HPDE6-E6E7 (cell line): ENCODE measurements at regions not wholly inside any gene's neighbourhood (a gene's known extent, or its start where the extent isn't known, plus 50 kb on each side); places are given as distances from the start of the nearest gene placed in this dataset.
A peak's percentile ranks its signal among the peaks of the same experiment; 100 is the strongest.

ENCODE experiments used
- DNase-seq: peaks from one replicate; pipeline ENCODE4 v3.0.0; 2011; ENCODE audit warnings: missing footprints; ENCODE audit errors: extremely low spot score

- no peak for DNase-seq
Observed at GRCh38 chr2:118290411-118291250, 202.4 kb downstream of the INSIG2 start.

- DNase-seq, result no peak
Observed at GRCh38 chr2:118279005-118279404, 190.7 kb downstream of the INSIG2 start.

DNA sequence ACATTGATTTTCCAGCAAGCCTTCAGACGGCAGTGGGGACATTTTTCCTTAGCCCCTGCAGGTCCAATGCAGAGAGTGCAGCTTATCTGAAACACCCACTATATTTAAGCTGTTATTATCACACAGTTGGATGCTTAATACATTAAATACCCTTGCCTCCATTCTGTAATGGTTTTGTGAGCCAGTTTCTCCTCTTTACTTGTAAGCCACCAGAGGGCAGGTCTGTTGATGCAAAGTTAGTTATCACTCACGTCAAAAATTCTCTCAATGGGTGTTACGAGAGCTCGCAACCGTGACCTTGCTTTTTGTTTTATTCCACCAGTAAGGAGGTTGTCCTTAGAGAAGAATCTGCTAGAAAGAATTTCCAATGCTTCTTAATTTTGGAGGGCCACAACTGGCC is 189.8 kb downstream of the INSIG2 start:
- no peak for DNase-seq

DNA sequence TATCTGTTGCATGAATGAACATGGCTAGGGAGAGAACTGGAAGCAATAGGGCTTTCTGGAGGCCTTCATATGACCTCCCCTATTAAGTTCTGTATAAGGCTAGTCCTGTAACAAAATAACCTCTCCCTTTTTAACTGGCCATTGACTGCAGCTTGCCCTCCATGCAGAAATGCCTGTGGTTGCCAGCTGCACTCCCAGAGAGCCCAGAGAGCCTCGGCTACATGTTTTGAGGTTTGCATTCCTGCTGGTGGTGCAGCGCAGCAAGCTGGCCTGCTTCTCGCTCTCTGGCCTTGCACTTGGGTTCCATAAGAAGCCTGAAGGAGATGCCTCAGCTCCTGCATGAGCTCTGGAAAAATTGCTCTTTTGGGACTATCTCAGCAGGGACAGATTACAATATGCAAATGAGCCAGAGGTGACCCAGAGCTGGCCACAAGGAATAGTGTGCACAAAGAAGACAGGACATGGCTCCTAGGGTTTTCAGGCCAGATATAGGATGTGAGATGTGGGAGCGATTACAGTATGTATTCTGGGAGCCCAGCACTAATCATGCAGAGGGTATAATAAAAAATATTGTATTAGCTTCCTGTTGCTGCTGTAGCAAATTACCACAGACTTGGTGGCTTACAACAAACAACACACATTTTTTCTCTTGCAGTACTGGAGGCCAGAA is 186.7 kb downstream of the INSIG2 start:
- DNase-seq, result no peak

DNA sequence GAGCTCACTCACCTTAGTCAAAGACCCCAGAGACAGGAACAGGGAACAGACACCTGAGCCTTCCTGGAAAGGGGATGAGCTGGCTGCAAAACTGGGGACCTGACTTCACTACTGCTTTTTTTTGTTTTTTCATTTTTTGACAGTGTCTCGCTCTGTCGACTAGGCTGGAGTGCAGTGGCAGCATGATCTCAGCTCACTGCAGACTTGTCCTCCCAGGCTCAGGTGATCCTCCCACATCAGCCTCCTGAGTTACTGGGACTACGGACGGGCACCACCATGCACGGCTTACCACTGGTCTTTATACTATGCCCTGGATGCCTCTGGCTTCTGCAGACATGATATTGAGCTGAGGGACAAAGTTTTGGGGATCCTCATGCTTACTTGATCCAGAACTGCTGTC is 184.1 kb downstream of the INSIG2 start:
- no peak for DNase-seq

DNA sequence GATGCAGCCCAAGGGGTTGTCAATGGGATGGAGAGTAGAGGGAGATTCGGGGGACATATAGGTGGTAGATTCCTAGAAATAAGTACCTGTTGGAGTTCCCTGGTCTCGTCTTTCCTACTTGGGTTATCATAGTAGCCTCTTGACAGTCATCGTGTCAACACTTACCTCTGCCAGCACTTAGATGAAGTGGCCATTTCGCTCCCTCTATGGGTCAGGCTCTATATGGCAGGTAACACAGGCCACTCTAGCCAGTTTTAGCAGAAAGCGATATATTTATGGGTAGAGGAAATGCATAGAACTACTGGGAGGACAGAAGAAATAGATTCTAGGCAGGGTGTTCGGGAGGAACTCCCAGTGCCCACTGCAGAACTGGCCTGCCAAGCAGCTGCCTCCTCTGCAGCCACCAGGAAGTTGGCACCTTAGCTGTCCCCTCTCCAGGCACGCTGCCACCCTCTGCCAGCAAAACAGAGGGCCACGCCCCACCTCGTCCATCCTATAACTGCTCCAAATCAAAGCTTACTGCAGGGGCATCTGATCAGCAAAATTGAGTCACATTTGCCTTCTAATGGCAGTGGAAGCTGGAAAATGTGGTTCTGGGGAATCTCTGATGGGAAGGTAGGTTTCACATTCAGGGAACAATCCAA is 181.3 kb downstream of the INSIG2 start:
- peak; percentile 13 for DNase-seq

DNA sequence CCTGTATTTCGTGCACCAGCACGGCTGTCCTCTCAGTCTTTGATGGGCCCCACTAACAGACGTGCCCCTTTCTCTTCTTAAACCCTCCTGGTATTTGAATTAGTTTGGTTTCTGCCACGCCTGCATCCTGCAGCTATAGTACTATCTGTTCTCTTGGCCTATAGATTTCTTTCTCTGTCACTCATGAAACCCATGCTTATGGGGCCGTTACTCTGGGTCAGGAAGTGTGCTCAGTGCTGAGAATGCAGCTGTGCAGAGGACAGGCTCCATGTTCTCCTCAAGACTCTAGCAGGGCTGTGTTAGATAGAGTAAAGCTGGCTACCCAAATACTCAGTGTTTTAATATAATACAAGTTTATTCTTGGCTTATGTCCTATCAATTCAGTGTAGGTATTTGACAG is 180.0 kb downstream of the INSIG2 start:
- DNase-seq, result no peak

DNA sequence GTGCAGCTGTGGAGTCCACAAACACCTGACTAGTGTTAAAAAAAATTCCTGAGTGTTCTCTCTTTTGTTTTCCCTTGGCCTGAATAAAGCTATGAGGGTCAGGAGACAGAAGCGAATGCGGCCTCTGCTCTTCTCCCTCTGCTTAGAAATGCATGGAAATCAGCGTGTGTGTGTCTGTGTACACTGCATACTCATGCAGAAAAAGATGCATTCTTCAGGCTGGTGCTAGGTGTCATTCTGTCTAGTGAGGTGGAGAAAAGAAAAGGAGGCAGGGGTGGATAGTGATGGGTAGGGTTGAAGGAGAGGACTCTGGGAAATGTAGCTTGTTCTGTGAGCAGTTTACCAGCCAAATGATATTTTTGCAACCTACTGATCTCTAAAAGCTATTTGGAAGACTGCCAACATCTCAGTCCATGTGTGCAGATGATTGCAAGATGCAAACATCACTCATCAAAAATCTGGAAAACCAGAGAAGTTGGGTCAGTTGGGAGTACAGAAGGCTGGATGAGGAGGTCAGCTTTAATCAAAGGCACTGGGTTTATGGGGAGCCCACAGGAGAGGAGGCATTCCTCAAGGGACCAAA is 177.7 kb downstream of the INSIG2 start:
- DNase-seq, result no peak

DNA sequence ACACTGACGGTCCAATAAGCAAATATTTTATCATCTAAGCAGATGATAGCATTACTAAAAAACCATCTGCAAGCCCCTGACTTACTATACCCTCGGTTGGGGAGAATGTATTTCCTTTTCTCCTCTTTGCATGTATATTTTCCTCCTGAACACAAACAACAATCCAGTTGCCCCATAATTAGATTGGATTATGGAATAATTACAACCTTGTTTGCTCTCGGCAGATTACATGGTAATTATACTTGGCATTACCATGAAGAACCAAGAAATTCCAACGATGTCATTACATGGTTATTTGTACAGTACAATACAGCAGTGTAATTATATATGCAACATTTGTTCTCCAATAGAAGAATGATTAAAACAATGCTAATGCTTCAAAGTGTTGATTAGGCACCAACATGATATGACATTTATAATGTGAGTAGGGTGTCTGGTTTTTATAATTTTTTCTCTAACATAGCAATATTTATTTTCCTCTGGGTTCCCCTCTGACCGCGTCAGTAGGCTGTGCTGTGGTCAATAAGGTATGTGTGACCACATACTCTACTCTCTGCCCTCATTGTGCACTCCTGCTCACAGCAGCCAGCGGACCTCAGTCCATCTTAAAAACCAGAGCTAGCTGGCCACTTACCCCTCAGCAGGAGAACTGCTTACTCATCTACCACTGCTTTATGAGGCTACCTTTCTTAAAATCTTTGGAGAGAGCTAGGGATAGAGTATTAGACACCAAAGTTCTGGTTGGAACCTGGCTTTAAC is 176.1 kb downstream of the INSIG2 start:
- no peak for DNase-seq

- DNase-seq, result no peak
Observed at GRCh38 chr2:118257696-118258095, 169.4 kb downstream of the INSIG2 start.

DNA sequence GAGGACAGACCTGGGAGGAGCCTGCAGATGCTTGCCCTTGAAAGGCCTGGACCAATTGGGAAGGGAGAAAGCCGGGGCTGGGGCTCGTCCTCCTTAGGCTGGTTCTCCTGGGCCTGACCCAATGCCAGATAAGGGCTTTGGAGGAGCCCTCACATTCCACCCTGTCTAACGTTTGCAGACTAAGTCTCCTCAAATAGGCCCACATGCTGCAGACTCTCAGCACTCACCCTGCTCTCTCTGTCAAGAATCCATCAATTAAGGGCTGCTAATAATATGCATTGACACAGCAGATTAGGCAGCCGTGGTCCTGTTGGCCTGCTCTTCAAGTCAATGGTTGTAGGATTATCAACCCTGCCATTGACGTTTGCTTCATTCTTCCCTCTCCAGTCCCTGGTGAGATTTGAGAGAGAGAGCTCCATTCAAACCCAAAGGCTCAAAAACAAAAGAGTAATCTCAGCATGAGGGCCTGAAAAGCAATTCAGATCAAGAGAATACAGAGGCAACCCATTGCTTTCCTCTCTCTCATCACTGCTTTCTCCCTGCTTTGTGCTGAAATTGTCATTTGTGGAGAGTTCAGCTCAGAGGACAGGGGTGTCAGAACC is 167.6 kb downstream of the INSIG2 start:
- no peak for DNase-seq

- no peak for DNase-seq
Observed at GRCh38 chr2:118255301-118255700, 167.0 kb downstream of the INSIG2 start.

DNA sequence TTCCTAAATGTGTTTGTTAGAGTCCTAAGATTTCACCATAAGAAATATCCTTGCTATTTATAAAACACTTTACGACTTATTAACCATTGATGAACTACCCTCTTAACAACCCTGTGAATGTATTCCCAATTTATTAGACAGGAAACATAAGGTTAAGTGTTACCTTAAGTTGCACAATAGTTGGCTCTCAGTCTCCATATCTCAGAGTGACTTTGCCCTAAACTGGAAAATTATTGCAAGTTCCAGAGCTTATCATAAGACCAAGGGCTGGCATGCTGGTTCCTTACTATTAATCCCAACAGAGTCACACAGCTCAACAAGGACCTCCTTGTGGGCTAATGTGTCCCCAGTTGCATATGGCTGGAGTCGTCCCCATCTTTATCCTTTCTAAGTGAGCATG is 165.8 kb downstream of the INSIG2 start:
- DNase-seq, result no peak

- no peak for DNase-seq
Observed at GRCh38 chr2:118251427-118251826, 163.2 kb downstream of the INSIG2 start.

- peak; percentile 52 for DNase-seq
Observed at GRCh38 chr2:118250463-118250862, 162.2 kb downstream of the INSIG2 start.

DNA sequence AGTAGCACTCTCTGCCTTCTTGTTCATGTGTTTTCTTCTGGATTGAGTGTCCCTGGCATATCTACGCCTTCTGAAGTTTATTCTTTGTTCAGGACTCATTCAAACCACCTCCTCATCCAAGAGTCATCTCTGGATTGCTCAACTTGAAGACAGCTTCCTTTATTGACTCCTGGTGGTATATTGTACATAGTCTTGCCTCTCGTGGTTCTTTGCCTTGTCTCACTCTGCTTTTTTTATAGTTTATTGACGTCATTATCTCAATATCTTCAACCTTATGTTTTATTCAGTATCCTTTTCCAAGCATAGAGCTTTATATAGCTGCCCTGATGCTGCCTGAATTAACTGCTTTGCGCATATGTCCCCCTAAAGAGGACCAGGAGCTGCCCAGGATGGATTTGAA is 161.7 kb downstream of the INSIG2 start:
- peak; percentile 58 for DNase-seq

GRCh38 chr2:118249531-118249930 is 161.3 kb downstream of the INSIG2 start:
- peak; percentile 39 for DNase-seq

- no peak for DNase-seq
Observed at GRCh38 chr2:118246726-118247125, 158.5 kb downstream of the INSIG2 start.

- DNase-seq, result no peak
Observed at GRCh38 chr2:118246079-118246478, 157.8 kb downstream of the INSIG2 start.

GRCh38 chr2:118244686-118245085 is 156.4 kb downstream of the INSIG2 start:
- no peak for DNase-seq

DNA sequence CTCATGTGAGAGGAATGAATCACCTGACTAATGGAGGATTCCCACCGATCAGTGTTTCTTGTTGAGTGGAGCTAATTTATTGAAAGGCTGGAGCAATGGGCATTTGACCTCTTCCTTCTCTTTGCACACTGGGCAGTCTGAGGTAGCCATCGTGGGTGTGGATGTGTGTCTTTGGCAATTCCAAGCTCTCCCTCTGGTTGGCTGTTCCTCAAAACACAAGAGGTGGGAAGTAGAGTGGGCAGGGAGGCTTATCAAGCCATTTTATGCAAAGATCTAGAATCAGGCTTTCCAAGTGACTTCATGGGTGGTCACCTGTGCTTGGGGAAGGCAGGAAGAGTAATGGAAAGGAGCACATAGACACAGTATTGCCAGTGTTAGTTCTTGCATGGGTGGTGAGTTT is 154.8 kb downstream of the INSIG2 start:
- DNase-seq, result no peak
